MM.1S (cell line): ENCODE measurements at regions not wholly inside any gene's neighbourhood (a gene's known extent, or its start where the extent isn't known, plus 50 kb on each side); places are given as distances from the start of the nearest gene placed in this dataset.

Source experiments
- DNase-seq: peaks from one replicate; pipeline ENCODE4 v3.0.0-alpha.2; 2015
- H2AFZ ChIP-seq: fragments of 300-600 bp; sonication (generic); 2 replicates; pipeline ENCODE4 v1.6.0; 2016; ENCODE audit warnings: antibody characterized with exemption, low read length
- H3F3A ChIP-seq: fragments of 300-600 bp; sonication (generic); 2 replicates; pipeline ENCODE4 v1.6.1; 2016; ENCODE audit warnings: mild to moderate bottlenecking, antibody characterized with exemption, low read length, moderate library complexity, mixed read lengths; ENCODE audit not compliant: insufficient read depth
- H3K27ac ChIP-seq: fragments of 300-600 bp; sonication (generic); 2 replicates; pipeline ENCODE4 v1.5.1; 2016; ENCODE audit warnings: mild to moderate bottlenecking, low read length
- H3K27me3 ChIP-seq: fragments of 300-600 bp; sonication (generic); replicated peaks from 2 replicates; pipeline ENCODE4 v1.6.0; 2016; ENCODE audit warnings: low read length; ENCODE audit not compliant: insufficient read depth
- H3K36me3 ChIP-seq: fragments of 300-600 bp; sonication (generic); replicated peaks from 2 replicates; pipeline ENCODE4 v1.6.1; 2016; ENCODE audit warnings: mild to moderate bottlenecking, low read length, mixed read lengths; ENCODE audit not compliant: insufficient read depth
- H3K4me1 ChIP-seq: fragments of 300-600 bp; sonication (generic); 2 replicates; pipeline ENCODE4 v1.6.1; 2016; ENCODE audit warnings: low read length, mixed read lengths
- H3K4me2 ChIP-seq: fragments of 300-600 bp; sonication (generic); 2 replicates; pipeline ENCODE4 v1.6.0; 2016; ENCODE audit warnings: low read depth, low read length
- H3K4me3 ChIP-seq: fragments of 300-600 bp; sonication (generic); 2 replicates; pipeline ENCODE4 v1.5.1; 2016; ENCODE audit warnings: low read length, mixed read lengths
- H3K79me2 ChIP-seq: fragments of 300-600 bp; sonication (generic); 2 replicates; pipeline ENCODE4 v1.6.1; 2016; ENCODE audit warnings: mixed run types, low read length, mixed read lengths
- H3K9ac ChIP-seq: fragments of 300-600 bp; sonication (generic); 2 replicates; pipeline ENCODE4 v1.6.1; 2016; ENCODE audit warnings: low read length, mixed read lengths
- H3K9me2 ChIP-seq: fragments of 300-600 bp; sonication (generic); replicated peaks from 2 replicates; pipeline ENCODE4 v1.6.1; 2016; ENCODE audit warnings: mild to moderate bottlenecking, low read length, mixed read lengths; ENCODE audit not compliant: insufficient read depth
- H3K9me3 ChIP-seq: fragments of 300-600 bp; sonication (generic); replicated peaks from 2 replicates; pipeline ENCODE4 v1.6.1; 2016; ENCODE audit warnings: mild to moderate bottlenecking, low read length, mixed read lengths; ENCODE audit not compliant: insufficient read depth
- H4K20me1 ChIP-seq: fragments of 300-600 bp; sonication (generic); 2 replicates; pipeline ENCODE4 v1.6.1; 2016; ENCODE audit warnings: mild to moderate bottlenecking, low read length, moderate library complexity, mixed read lengths; ENCODE audit not compliant: insufficient read depth
- EZH2 ChIP-seq: fragments of 300-600 bp; sonication (generic); optimal IDR thresholded peaks from 2 replicates; pipeline ENCODE3; 2017; ENCODE audit warnings: low read depth, mild to moderate bottlenecking, antibody characterized with exemption, low read length, mixed read lengths
- EZH2phosphoT487 ChIP-seq: fragments of 300-600 bp; sonication (generic); IDR thresholded peaks from 2 replicates; pipeline ENCODE4 v1.6.1; 2018; ENCODE audit warnings: antibody characterized with exemption, low read length
- TF ChIP-seq, protein P1 (sequence below): fragments of 300-600 bp; sonication (generic); IDR thresholded peaks from 2 replicates; pipeline ENCODE4 v1.5.1; 2016; ENCODE audit warnings: antibody characterized with exemption, low read length, mixed read lengths

- Histone ChIP-seq H2AFZ (no peak overlapping the region), H3K36me3 (no peaks in the 10 kb centered on the region), H3K9me3 (no peaks in the 10 kb centered on the region), H3F3A (no peaks in the 10 kb centered on the region), H3K27me3 (no peaks in the 10 kb centered on the region), H3K27ac (no peak overlapping the region), H3K4me3 (no peak overlapping the region), H4K20me1 (no peaks in the 10 kb centered on the region), H3K9ac (no peak overlapping the region), H3K4me1 (no peaks in the 10 kb centered on the region), H3K79me2 (no peaks in the 10 kb centered on the region), H3K9me2 (no peaks in the 10 kb centered on the region), H3K4me2 (no peak overlapping the region)
- no peak for DNase-seq
- TF ChIP-seq, protein P1, sequence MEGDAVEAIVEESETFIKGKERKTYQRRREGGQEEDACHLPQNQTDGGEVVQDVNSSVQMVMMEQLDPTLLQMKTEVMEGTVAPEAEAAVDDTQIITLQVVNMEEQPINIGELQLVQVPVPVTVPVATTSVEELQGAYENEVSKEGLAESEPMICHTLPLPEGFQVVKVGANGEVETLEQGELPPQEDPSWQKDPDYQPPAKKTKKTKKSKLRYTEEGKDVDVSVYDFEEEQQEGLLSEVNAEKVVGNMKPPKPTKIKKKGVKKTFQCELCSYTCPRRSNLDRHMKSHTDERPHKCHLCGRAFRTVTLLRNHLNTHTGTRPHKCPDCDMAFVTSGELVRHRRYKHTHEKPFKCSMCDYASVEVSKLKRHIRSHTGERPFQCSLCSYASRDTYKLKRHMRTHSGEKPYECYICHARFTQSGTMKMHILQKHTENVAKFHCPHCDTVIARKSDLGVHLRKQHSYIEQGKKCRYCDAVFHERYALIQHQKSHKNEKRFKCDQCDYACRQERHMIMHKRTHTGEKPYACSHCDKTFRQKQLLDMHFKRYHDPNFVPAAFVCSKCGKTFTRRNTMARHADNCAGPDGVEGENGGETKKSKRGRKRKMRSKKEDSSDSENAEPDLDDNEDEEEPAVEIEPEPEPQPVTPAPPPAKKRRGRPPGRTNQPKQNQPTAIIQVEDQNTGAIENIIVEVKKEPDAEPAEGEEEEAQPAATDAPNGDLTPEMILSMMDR, result no peak
- no peak for TF ChIP-seq EZH2
- no peak for TF ChIP-seq EZH2phosphoT487
Observed at GRCh38 chr6:56339524-56339923, 92.1 kb upstream of the COL21A1 start.

DNA sequence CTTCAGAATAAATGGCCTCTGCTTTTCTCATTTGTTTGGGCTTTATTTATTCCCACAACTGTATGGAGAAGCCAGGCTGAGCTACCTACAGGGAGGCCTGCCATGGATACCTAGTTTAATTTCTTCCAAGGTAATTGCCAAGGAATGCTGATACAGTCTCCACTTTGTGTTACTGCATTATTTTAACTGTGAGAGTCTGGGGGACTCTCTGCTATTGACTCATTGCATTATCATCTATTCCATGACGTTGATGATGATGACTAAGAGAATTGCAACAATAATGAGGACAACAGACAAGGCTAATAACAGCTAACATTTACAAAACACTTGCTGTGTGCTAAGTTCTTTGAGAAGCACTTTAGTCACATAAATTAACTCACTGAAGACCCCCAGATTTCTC is 88.3 kb upstream of the COL21A1 start:
- no peak overlapping the region for H3K4me2 ChIP-seq
- no peak overlapping the region for H2AFZ ChIP-seq
- H3K27me3 ChIP-seq, result no peaks in the 10 kb centered on the region
- H4K20me1 ChIP-seq, result no peaks in the 10 kb centered on the region
- TF ChIP-seq EZH2phosphoT487 (no peak), EZH2 (no peak)
- TF ChIP-seq, protein P1, result no peak
- H3K4me3 ChIP-seq, result no peak overlapping the region
- H3K9me3 ChIP-seq, result no peaks in the 10 kb centered on the region
- no peak overlapping the region for H3K27ac ChIP-seq
- no peaks in the 10 kb centered on the region for H3K79me2 ChIP-seq
- H3K36me3 ChIP-seq, result no peaks in the 10 kb centered on the region
- no peaks in the 10 kb centered on the region for H3F3A ChIP-seq
- DNase-seq, result no peak
- H3K4me1 ChIP-seq, result no peaks in the 10 kb centered on the region
- no peak overlapping the region for H3K9ac ChIP-seq
- H3K9me2 ChIP-seq, result no peaks in the 10 kb centered on the region

DNA sequence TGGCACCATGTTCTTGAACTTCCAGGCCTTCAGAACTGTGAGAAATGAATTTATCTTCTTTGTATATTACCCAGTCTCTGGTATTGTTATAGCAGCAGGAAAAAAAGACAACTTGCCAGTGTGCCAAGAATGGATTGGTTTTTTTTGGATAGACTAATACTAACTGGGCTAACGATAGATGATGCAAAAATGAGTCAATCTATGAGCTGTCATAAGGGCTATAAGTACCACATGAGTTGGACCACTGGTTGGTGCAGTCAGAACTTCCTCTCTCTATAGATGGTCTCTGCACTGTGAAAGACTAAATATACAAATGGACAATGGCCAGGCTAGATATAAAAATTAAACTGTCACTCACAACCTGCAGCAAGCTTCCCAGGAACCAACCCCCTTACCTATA is 87.6 kb upstream of the COL21A1 start:
- no peak for DNase-seq
- Histone ChIP-seq H3K27me3 (no peaks in the 10 kb centered on the region), H3K4me3 (no peak overlapping the region), H4K20me1 (no peaks in the 10 kb centered on the region), H3K36me3 (no peaks in the 10 kb centered on the region), H3K9me2 (no peaks in the 10 kb centered on the region), H3K79me2 (no peaks in the 10 kb centered on the region), H3F3A (no peaks in the 10 kb centered on the region), H3K27ac (no peak overlapping the region), H2AFZ (no peak overlapping the region), H3K4me1 (no peaks in the 10 kb centered on the region), H3K9me3 (no peaks in the 10 kb centered on the region), H3K9ac (no peak overlapping the region), H3K4me2 (no peak overlapping the region)
- TF ChIP-seq, protein P1, result no peak
- no peak for TF ChIP-seq EZH2phosphoT487
- TF ChIP-seq EZH2, result no peak
